Gastrocnemius medialis (tissue), 4 donors: ENCODE measurements at regions not wholly inside any gene's neighbourhood (a gene's known extent, or its start where the extent isn't known, plus 50 kb on each side); places are given as distances from the start of the nearest gene placed in this dataset.

ENCODE experiments used
- ATAC-seq, 2 donors: fragments of 150-250 bp; one replicate each; pipeline ENCODE4 v1.9.1; 2016
- DNase-seq, 2 donors: peaks; one replicate each; pipeline ENCODE4 v3.0.0-alpha.2; 2019
- H3K27ac ChIP-seq, 4 donors: fragments of 200-600 bp; sonication (generic); 1 replicate in 1 of 4; 2 replicates in 3 of 4; pipeline ENCODE4 v1.5.1; 2016 to 2018; ENCODE audit warnings: mild to moderate bottlenecking in 2 of 4, moderate library complexity in 1 of 4
- H3K27me3 ChIP-seq, 3 donors: fragments of 200-600 bp; sonication (generic) in 2 of 3; 1 replicate in 1 of 3; 2 replicates in 2 of 3; pipeline versions ENCODE4 v1.5.1 to v1.6.0; 2016 to 2019; ENCODE audit warnings: mild to moderate bottlenecking in 1 of 3, moderate library complexity in 1 of 3
- H3K36me3 ChIP-seq, 2 donors: fragments of 200-600 bp; sonication (generic) in 1 of 2; one replicate each; pipeline ENCODE4 v1.5.1; 2017 to 2018
- H3K4me1 ChIP-seq, 2 donors: fragments of 200-600 bp; sonication (generic) in 1 of 2; one replicate each; pipeline ENCODE4 v1.5.1; 2016 to 2017; ENCODE audit warnings: mild to moderate bottlenecking in 2 of 2
- H3K4me3 ChIP-seq, 4 donors: fragments of 200-600 bp; sonication (generic) in 3 of 4; 1 replicate in 1 of 4; 2 replicates in 3 of 4; pipeline ENCODE4 v1.5.1; 2016 to 2019; ENCODE audit warnings: mild to moderate bottlenecking in 2 of 4
- H3K9me3 ChIP-seq, 3 donors: fragments of 200-600 bp; sonication (generic) in 2 of 3; 1 replicate in 1 of 3; 2 replicates in 2 of 3; pipeline ENCODE4 v1.5.1; 2016 to 2019
- POLR2A ChIP-seq, 2 donors: fragments of 450-650 bp; IDR thresholded peaks; one replicate each; pipeline ENCODE4 v1.6.1; 2017; ENCODE audit warnings: antibody characterized with exemption in 2 of 2, mild to moderate bottlenecking in 2 of 2, moderate library complexity in 2 of 2
- in situ Hi-C, 4 donors: fragments of 200-750 bp; cut with MboI; loops; one replicate each; pipeline versions ENCODE4 v1.15.0 to v1.8.0; 2017; ENCODE audit warnings: low sequenced_read_pairs in 4 of 4
- intact Hi-C: fragments of 100-400 bp; cut with DNase I; formaldehyde crosslinking; loops from one replicate; pipeline ENCODE4 v1.15.1; 2023; ENCODE audit warnings: low total_unique reads
- TF ChIP-seq, protein P1 (sequence below), 5 experiments: fragments of 450-650 bp in 3 of 5; fragments of 200-600 bp in 2 of 5; sonication (generic) in 2 of 5; IDR thresholded peaks in 4 of 5; conservative IDR thresholded peaks in 1 of 5; 1 replicate in 4 of 5; 2 replicates in 1 of 5; pipeline ENCODE4 v1.5.1; 2016 to 2019; ENCODE audit warnings: antibody characterized with exemption in 5 of 5, mild to moderate bottlenecking in 3 of 5, moderate library complexity in 3 of 5

DNA sequence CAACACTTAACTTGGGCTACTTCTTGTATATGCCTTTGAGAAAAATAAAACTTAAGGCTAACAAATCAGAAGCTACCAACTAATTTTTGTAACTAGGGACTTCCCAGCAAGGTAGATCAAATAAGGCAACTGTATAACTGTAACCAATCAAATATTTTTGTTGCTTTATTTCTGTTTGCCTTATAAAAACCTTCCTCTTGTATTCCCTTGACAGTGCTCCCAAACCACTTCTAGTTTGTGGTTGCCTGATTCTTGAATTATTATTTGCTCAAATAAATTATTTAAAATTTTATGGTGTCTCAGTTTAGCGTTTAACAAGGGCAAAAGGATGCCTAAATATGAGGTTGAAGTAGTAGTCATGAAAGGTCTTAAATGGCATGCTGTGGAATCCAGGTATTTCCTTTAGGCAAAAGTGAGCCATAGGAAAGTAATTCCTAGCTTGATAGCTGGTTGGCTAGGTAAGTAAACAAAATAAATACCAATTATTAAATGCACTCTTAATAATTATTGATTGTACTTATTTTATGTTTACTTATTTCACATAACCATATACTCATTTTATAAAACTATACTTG lies 632.6 kb downstream of the RPL10L start:
- TF ChIP-seq POLR2A (IDR thresholded peaks at IDR 0.05): no peak
- TF ChIP-seq, protein P1, sequence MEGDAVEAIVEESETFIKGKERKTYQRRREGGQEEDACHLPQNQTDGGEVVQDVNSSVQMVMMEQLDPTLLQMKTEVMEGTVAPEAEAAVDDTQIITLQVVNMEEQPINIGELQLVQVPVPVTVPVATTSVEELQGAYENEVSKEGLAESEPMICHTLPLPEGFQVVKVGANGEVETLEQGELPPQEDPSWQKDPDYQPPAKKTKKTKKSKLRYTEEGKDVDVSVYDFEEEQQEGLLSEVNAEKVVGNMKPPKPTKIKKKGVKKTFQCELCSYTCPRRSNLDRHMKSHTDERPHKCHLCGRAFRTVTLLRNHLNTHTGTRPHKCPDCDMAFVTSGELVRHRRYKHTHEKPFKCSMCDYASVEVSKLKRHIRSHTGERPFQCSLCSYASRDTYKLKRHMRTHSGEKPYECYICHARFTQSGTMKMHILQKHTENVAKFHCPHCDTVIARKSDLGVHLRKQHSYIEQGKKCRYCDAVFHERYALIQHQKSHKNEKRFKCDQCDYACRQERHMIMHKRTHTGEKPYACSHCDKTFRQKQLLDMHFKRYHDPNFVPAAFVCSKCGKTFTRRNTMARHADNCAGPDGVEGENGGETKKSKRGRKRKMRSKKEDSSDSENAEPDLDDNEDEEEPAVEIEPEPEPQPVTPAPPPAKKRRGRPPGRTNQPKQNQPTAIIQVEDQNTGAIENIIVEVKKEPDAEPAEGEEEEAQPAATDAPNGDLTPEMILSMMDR (IDR thresholded peaks at IDR 0.05 in 4 of 5, conservative IDR thresholded peaks at IDR 0.05 in 1 of 5): no peak
- Histone ChIP-seq H3K27me3 (no peaks in the 10 kb centered on the region), H3K9me3 (no peaks in the 10 kb centered on the region), H3K4me1 (no peaks in the 10 kb centered on the region), H3K36me3 (no peaks in the 10 kb centered on the region), H3K4me3 (no peak overlapping the region), H3K27ac (no peak overlapping the region)
- in situ Hi-C loops (no loop called here), intact Hi-C loops (no loop called here)
- no peak for DNase-seq
- no peak for ATAC-seq

DNA sequence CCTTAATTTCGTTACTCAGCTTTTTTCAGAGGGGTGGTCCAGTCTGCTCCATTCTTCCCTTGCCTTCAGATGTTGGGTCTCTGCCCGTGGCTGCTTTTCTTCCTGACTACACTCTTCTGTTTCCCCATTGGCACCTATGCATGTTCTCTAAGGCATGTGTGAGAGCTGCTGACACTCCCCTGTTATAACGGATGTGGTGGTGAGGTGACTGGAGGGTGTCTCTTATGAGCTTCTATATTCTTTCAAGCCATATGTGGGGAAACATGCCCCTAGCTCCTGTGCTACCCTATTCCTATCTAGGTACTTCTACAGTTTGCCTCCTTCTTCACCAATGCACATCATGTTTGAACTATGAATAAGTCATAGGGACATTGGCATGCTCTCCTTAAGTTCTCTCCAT lies 643.2 kb downstream of the RPL10L start:
- H3K4me1 ChIP-seq: no peaks in the 10 kb centered on the region
- ATAC-seq: no peak
- H3K4me3 ChIP-seq: no peak overlapping the region
- in situ Hi-C loops: no loop called here
- intact Hi-C loops: no loop called here
- H3K27ac ChIP-seq: no peak overlapping the region
- no peaks in the 10 kb centered on the region for H3K36me3 ChIP-seq
- no peak for DNase-seq
- no peak for TF ChIP-seq POLR2A (IDR thresholded peaks at IDR 0.05)
- TF ChIP-seq, protein P1 (IDR thresholded peaks at IDR 0.05 in 4 of 5, conservative IDR thresholded peaks at IDR 0.05 in 1 of 5): no peak
- H3K9me3 ChIP-seq: no peaks in the 10 kb centered on the region
- no peaks in the 10 kb centered on the region for H3K27me3 ChIP-seq

DNA sequence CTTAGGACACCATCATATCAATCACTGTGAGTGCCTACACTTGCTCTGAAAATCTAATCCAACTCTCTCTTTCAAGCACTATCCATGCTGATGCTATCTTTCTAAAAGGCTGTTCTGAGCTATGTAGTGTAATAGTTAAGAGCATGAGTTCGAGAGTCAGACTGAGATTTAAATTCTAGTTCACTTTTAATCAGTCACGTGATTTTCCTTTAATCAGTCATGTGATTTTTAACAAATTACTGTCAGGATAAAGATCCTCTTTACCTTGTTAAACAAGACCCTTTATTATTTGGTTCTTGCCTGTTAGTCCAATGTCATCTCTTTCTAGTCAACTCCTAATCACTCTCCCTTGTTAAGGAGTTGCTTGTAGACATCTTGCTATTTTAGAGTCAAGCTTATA lies 653.0 kb downstream of the RPL10L start:
- H3K4me1 ChIP-seq: no peaks in the 10 kb centered on the region
- ATAC-seq: no peak
- H3K9me3 ChIP-seq: no peaks in the 10 kb centered on the region
- intact Hi-C loops: no loop called here
- H3K36me3 ChIP-seq: no peaks in the 10 kb centered on the region
- H3K27me3 ChIP-seq: no peaks in the 10 kb centered on the region
- in situ Hi-C loops: no loop called here
- TF ChIP-seq POLR2A (IDR thresholded peaks at IDR 0.05): no peak
- TF ChIP-seq, protein P1 (IDR thresholded peaks at IDR 0.05 in 4 of 5, conservative IDR thresholded peaks at IDR 0.05 in 1 of 5): no peak
- H3K4me3 ChIP-seq: no peak overlapping the region
- DNase-seq: no peak
- no peak overlapping the region for H3K27ac ChIP-seq

DNA sequence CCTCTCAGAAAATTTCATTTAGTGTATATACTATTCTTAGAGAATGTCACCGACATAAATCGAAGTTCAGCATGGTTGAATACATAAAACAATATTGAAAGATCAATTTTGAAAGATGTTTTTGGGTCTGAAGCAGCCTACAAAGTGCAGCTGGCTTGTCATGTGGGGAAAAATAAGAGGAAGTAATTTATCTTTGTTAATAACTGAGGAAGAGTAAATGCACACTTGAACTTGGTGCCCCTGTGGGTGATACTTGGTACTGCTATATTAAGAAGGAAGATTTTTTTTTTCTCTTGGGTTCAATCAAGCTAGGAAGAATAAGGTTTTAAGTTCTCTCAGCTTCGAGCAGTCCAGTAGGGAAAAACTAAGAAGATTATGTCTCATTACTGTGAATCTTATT lies 661.3 kb downstream of the RPL10L start:
- ATAC-seq: no peak

More for the DNA sequence above, 661.3 kb downstream of the RPL10L start:
- H3K4me3 ChIP-seq: no peak overlapping the region
- H3K27me3 ChIP-seq: no peaks in the 10 kb centered on the region
- no peak overlapping the region for H3K27ac ChIP-seq
- intact Hi-C loops: no loop called here
- H3K4me1 ChIP-seq: no peaks in the 10 kb centered on the region
- peaks cover 0 to 3% (median 0%) of the 10 kb centered on the region in 3 donors for H3K9me3 ChIP-seq
- DNase-seq: no peak
- TF ChIP-seq, protein P1 (IDR thresholded peaks at IDR 0.05 in 4 of 5, conservative IDR thresholded peaks at IDR 0.05 in 1 of 5): peak in 1 of 5 experiments; percentile 18
- TF ChIP-seq POLR2A (IDR thresholded peaks at IDR 0.05): no peak
- in situ Hi-C loops: no loop called here
- H3K36me3 ChIP-seq: no peaks in the 10 kb centered on the region
